PFSK-1 (cell line): ENCODE measurements at regions not wholly inside any gene's neighbourhood (a gene's known extent, or its start where the extent isn't known, plus 50 kb on each side); places are given as distances from the start of the nearest gene placed in this dataset.

Source experiments
- POLR2AphosphoS5 ChIP-seq: IDR thresholded peaks from 2 replicates; pipeline ENCODE4 v1.6.1; 2012; ENCODE audit warnings: low read depth, mild to moderate bottlenecking, control low read depth, low read length, moderate library complexity
- REST ChIP-seq, 2 experiments: IDR thresholded peaks; 2 replicates each; pipeline versions ENCODE4 v1.6.1 to v1.8.0; 2011 to 2012; ENCODE audit warnings: low read depth in 2 of 2, low read length in 2 of 2, control low read depth in 1 of 2, inconsistent platforms in 1 of 2, mild to moderate bottlenecking in 1 of 2, moderate library complexity in 1 of 2; ENCODE audit not compliant: insufficient read depth in 1 of 2
- SIN3A ChIP-seq: IDR thresholded peaks from 2 replicates; pipeline ENCODE4 v1.6.1; 2012; ENCODE audit warnings: mild to moderate bottlenecking, low read length, moderate library complexity, borderline replicate concordance; ENCODE audit not compliant: insufficient read depth

GRCh38 chr1:3996846-3997705, 97.0 kb upstream of the C1orf174 start:
- no peak for TF ChIP-seq POLR2AphosphoS5
- TF ChIP-seq REST (IDR thresholded peaks at IDR 0.05; ENCODE audit: insufficient read depth in 1 of 2, low read depth in 2 of 2, low read length in 2 of 2): no peak
- TF ChIP-seq SIN3A: no peak
